Vagina (tissue), 2 donors: ENCODE measurements at regions not wholly inside any gene's neighbourhood (a gene's known extent, or its start where the extent isn't known, plus 50 kb on each side); places are given as distances from the start of the nearest gene placed in this dataset.

Experiments used
- DNase-seq, 2 donors: peaks; one replicate each; pipeline ENCODE4 v3.0.0-alpha.2; 2017; ENCODE audit errors: extremely low spot score in 2 of 2
- H3K27ac ChIP-seq: fragments of 200-600 bp; sonication (generic); one replicate; pipeline ENCODE4 v1.5.1; 2019
- H3K27me3 ChIP-seq: fragments of 200-600 bp; sonication (generic); one replicate; pipeline ENCODE4 v1.5.1; 2019
- H3K36me3 ChIP-seq, 2 donors: fragments of 200-600 bp; sonication (generic); one replicate each; pipeline ENCODE4 v1.5.1; 2017 to 2019
- H3K4me1 ChIP-seq: fragments of 200-600 bp; sonication (generic); one replicate; pipeline ENCODE4 v1.5.1; 2019
- H3K4me3 ChIP-seq, 2 donors: fragments of 200-600 bp; sonication (generic); 1 replicate in 1 of 2; 2 replicates in 1 of 2; pipeline ENCODE4 v1.5.1; 2016 to 2019
- H3K9me3 ChIP-seq: fragments of 200-600 bp; sonication (generic); one replicate; pipeline ENCODE4 v1.5.1; 2019
- CTCF ChIP-seq, 3 experiments: fragments of 450-650 bp in 2 of 3; fragments of 200-600 bp in 1 of 3; sonication (generic) in 1 of 3; IDR thresholded peaks; one replicate each; pipeline ENCODE4 v1.5.1; 2017 to 2019; ENCODE audit warnings: antibody characterized with exemption in 3 of 3, mild to moderate bottlenecking in 2 of 3, moderate library complexity in 2 of 3
- POLR2A ChIP-seq, 2 donors: fragments of 450-650 bp; IDR thresholded peaks; one replicate each; pipeline ENCODE4 v1.6.1; 2017; ENCODE audit warnings: antibody characterized with exemption in 2 of 2, mild to moderate bottlenecking in 2 of 2, moderate library complexity in 2 of 2
- POLR2AphosphoS5 ChIP-seq, 2 donors: sonication (generic); formaldehyde crosslinking; IDR thresholded peaks; one replicate each; pipeline ENCODE4 v1.9.0; 2017; ENCODE audit warnings: antibody characterized with exemption in 2 of 2, mild to moderate bottlenecking in 2 of 2, low read depth in 1 of 2; ENCODE audit not compliant: insufficient read depth in 1 of 2
- intact Hi-C: fragments of 100-400 bp; cut with DNase I; formaldehyde crosslinking; loops from one replicate; pipeline ENCODE4 v1.15.1; 2023

- Histone ChIP-seq H3K9me3 (no peaks in the 10 kb centered on the region), H3K27me3 (no peaks in the 10 kb centered on the region), H3K36me3 (no peaks in the 10 kb centered on the region), H3K4me3 (no peak overlapping the region), H3K27ac (no peak overlapping the region), H3K4me1 (no peaks in the 10 kb centered on the region)
- intact Hi-C loops = no loop called here
- DNase-seq = no peak
- no peak for TF ChIP-seq POLR2A (IDR thresholded peaks at IDR 0.05)
Observed at GRCh38 chr22:48566741-48567140, 1260.9 kb downstream of the BRD1 start.

GRCh38 chr22:48565901-48566501, 1261.7 kb downstream of the BRD1 start:
- no peak overlapping the region for H3K4me3 ChIP-seq
- no peaks in the 10 kb centered on the region for H3K36me3 ChIP-seq
- TF ChIP-seq POLR2AphosphoS5 (IDR thresholded peaks at IDR 0.05; ENCODE audit: insufficient read depth in 1 of 2, low read depth in 1 of 2) (no peak), POLR2A (IDR thresholded peaks at IDR 0.05) (no peak), CTCF (IDR thresholded peaks at IDR 0.05) (no peak)
- intact Hi-C loops = no loop called here
- no peaks in the 10 kb centered on the region for H3K4me1 ChIP-seq
- no peak overlapping the region for H3K27ac ChIP-seq
- H3K27me3 ChIP-seq = no peaks in the 10 kb centered on the region
- H3K9me3 ChIP-seq = no peaks in the 10 kb centered on the region
- no peak for DNase-seq

- H3K27ac ChIP-seq = no peak overlapping the region
- H3K9me3 ChIP-seq = no peaks in the 10 kb centered on the region
- TF ChIP-seq CTCF (IDR thresholded peaks at IDR 0.05) (no peak), POLR2A (IDR thresholded peaks at IDR 0.05) (no peak), POLR2AphosphoS5 (IDR thresholded peaks at IDR 0.05; ENCODE audit: insufficient read depth in 1 of 2, low read depth in 1 of 2) (no peak)
- no peak for DNase-seq
- no peaks in the 10 kb centered on the region for H3K27me3 ChIP-seq
- H3K4me3 ChIP-seq = no peak overlapping the region
- H3K4me1 ChIP-seq = no peaks in the 10 kb centered on the region
- no peaks in the 10 kb centered on the region for H3K36me3 ChIP-seq
- intact Hi-C loops = no loop called here
Observed at GRCh38 chr22:48564995-48565394, 1262.7 kb downstream of the BRD1 start.

GRCh38 chr22:48563966-48564330, 1263.7 kb downstream of the BRD1 start:
- no peaks in the 10 kb centered on the region for H3K27me3 ChIP-seq
- H3K4me3 ChIP-seq = no peak overlapping the region
- H3K4me1 ChIP-seq = no peaks in the 10 kb centered on the region
- DNase-seq = no peak
- intact Hi-C loops = no loop called here
- no peaks in the 10 kb centered on the region for H3K9me3 ChIP-seq
- H3K27ac ChIP-seq = no peak overlapping the region
- TF ChIP-seq CTCF (IDR thresholded peaks at IDR 0.05) (no peak), POLR2AphosphoS5 (IDR thresholded peaks at IDR 0.05; ENCODE audit: insufficient read depth in 1 of 2, low read depth in 1 of 2) (no peak), POLR2A (IDR thresholded peaks at IDR 0.05) (no peak)
- no peaks in the 10 kb centered on the region for H3K36me3 ChIP-seq

- Histone ChIP-seq H3K4me3 (no peak overlapping the region), H3K27me3 (no peaks in the 10 kb centered on the region), H3K4me1 (no peaks in the 10 kb centered on the region), H3K27ac (no peak overlapping the region), H3K9me3 (no peaks in the 10 kb centered on the region), H3K36me3 (no peaks in the 10 kb centered on the region)
- intact Hi-C loops = no loop called here
- DNase-seq = no peak
- TF ChIP-seq CTCF (IDR thresholded peaks at IDR 0.05) (no peak), POLR2A (IDR thresholded peaks at IDR 0.05) (no peak), POLR2AphosphoS5 (IDR thresholded peaks at IDR 0.05; ENCODE audit: insufficient read depth in 1 of 2, low read depth in 1 of 2) (no peak)
Observed at GRCh38 chr22:48563118-48563965, 1264.3 kb downstream of the BRD1 start.
